GM12878 (cell line): ENCODE measurements at regions not wholly inside any gene's neighbourhood (a gene's known extent, or its start where the extent isn't known, plus 50 kb on each side); places are given as distances from the start of the nearest gene placed in this dataset.

Experiments
- ATAC-seq: fragments of 200-7000 bp; cut with Tn5 transposase; 3 replicates; pipeline ENCODE4 v1.9.1; 2020; ENCODE audit warnings: mild to moderate bottlenecking, moderate library complexity
- BruUV-seq: library from RNA; stranded (reverse); fragments of 400-500 nt; replicated peaks from 2 replicates; lab custom pipeline; 2021; lab: Mats Ljungman, UMichigan
- CTCF ChIA-PET: fragments of 300-600 bp; sonication (Branson Sonifier 250); formaldehyde crosslinking; extraction: SDS; loops from one replicate; lab custom pipeline; 2021; ENCODE audit warnings: inconsistent platforms; lab: Yijun Ruan, JAX
- POLR2A ChIA-PET: fragments of 350-600 bp; formaldehyde crosslinking; extraction: SDS; loops from one replicate; lab custom pipeline; 2021; ENCODE audit warnings: inconsistent platforms; lab: Charles Lee
- RAD21 ChIA-PET: fragments of 300-600 bp; sonication (Branson Sonifier 250); formaldehyde crosslinking; loops from one replicate; lab custom pipeline; 2023; ENCODE audit warnings: antibody characterized with exemption; ENCODE audit not compliant: unreplicated experiment; lab: Charles Lee
- SMC1A ChIA-PET: fragments of 300-600 bp; sonication (Branson Sonifier 250); formaldehyde crosslinking; loops from one replicate; lab custom pipeline; 2023; ENCODE audit not compliant: unreplicated experiment, uncharacterized antibody; lab: Charles Lee
- DNase-seq: peaks from one replicate; pipeline ENCODE4 v3.0.0-alpha.2; 2011; ENCODE audit warnings: low read depth, low spot score
- FAIRE-seq: peaks from 3 replicates; lab custom pipeline; 2011; peaks lifted over from hg19 to GRCh38; lab: Jason Lieb, UNC
- H2AFZ ChIP-seq: 2 replicates; pipeline ENCODE4 v1.6.0; 2011; ENCODE audit warnings: low read depth, low read length, control low read depth; ENCODE audit not compliant: control insufficient read depth
- H3K27ac ChIP-seq: 2 replicates; pipeline ENCODE4 v1.5.1; 2011; ENCODE audit warnings: control low read depth; ENCODE audit not compliant: control insufficient read depth, insufficient read depth
- H3K27me3 ChIP-seq, 2 experiments: replicated peaks in 1 of 2; 2 replicates each; pipeline versions ENCODE4 v1.6.0 to v1.6.1; 2011; ENCODE audit warnings: low read length in 1 of 2; ENCODE audit not compliant: control insufficient read depth in 2 of 2, insufficient read depth in 2 of 2
- H3K36me3 ChIP-seq, 2 experiments: 2 replicates each; pipeline ENCODE4 v1.5.1; 2011; ENCODE audit warnings: low read length in 1 of 2; ENCODE audit not compliant: control insufficient read depth in 2 of 2, insufficient read depth in 2 of 2
- H3K4me1 ChIP-seq: 2 replicates; pipeline ENCODE4 v1.6.1; 2011; ENCODE audit warnings: mild to moderate bottlenecking, low read length, moderate library complexity, mixed read lengths; ENCODE audit not compliant: control insufficient read depth, insufficient read depth
- H3K4me2 ChIP-seq: 2 replicates; pipeline ENCODE4 v1.6.0; 2011; ENCODE audit warnings: control low read depth; ENCODE audit not compliant: control insufficient read depth, insufficient read depth
- H3K4me3 ChIP-seq: fragments of 200-600 bp; sonication (generic); 2 replicates; pipeline ENCODE4 v1.5.1; 2016
- H3K79me2 ChIP-seq: 2 replicates; pipeline ENCODE4 v1.6.0; 2011; ENCODE audit warnings: low read length; ENCODE audit not compliant: control insufficient read depth, insufficient read depth
- H3K9ac ChIP-seq: 2 replicates; pipeline ENCODE4 v1.8.0; 2011; ENCODE audit warnings: low read length, control low read depth, mixed read lengths; ENCODE audit not compliant: control insufficient read depth, insufficient read depth
- H3K9me3 ChIP-seq: replicated peaks from 3 replicates; pipeline ENCODE4 v1.5.1; 2011; ENCODE audit warnings: mild to moderate bottlenecking, low read length; ENCODE audit not compliant: control insufficient read depth, insufficient read depth
- H4K20me1 ChIP-seq: 2 replicates; pipeline ENCODE4 v1.6.0; 2011; ENCODE audit not compliant: control insufficient read depth, insufficient read depth
- CTCF ChIP-seq, 3 experiments: IDR thresholded peaks in 2 of 3; conservative IDR thresholded peaks in 1 of 3; 2 replicates each; pipeline ENCODE4 v1.5.1; 2011; ENCODE audit warnings: low read depth in 3 of 3, low read length in 3 of 3, mild to moderate bottlenecking in 3 of 3, control low read depth in 2 of 3, moderate library complexity in 2 of 3, inconsistent platforms in 1 of 3, mixed read lengths in 1 of 3; ENCODE audit not compliant: control insufficient read depth in 2 of 3, insufficient read depth in 1 of 3; ENCODE audit errors: extremely low read depth in 1 of 3
- DPF2 ChIP-seq: fragments of 450-650 bp; IDR thresholded peaks from 2 replicates; pipeline ENCODE4 v1.6.1; 2017; ENCODE audit warnings: mild to moderate bottlenecking
- HDAC6 ChIP-seq: fragments of 200-600 bp; sonication (generic); IDR thresholded peaks from one replicate; pipeline ENCODE4 v1.8.0; 2017; ENCODE audit warnings: antibody characterized with exemption; ENCODE audit not compliant: unreplicated experiment
- RAD51 ChIP-seq: fragments of 450-650 bp; IDR thresholded peaks from 2 replicates; pipeline ENCODE4 v1.6.1; 2016; ENCODE audit warnings: moderate library complexity, mild to moderate bottlenecking, inconsistent platforms
- RUNX3 ChIP-seq: IDR thresholded peaks from 2 replicates; pipeline ENCODE4 v1.6.1; 2012; ENCODE audit warnings: low read length, inconsistent platforms
- SMAD1 ChIP-seq: fragments of 450-650 bp; IDR thresholded peaks from 2 replicates; pipeline ENCODE4 v1.6.1; 2018; ENCODE audit warnings: mild to moderate bottlenecking, low read depth; ENCODE audit not compliant: partially characterized antibody
- SRF ChIP-seq, 2 experiments: IDR thresholded peaks; 2 replicates each; pipeline ENCODE4 v1.6.1; 2011; ENCODE audit warnings: low read depth in 2 of 2, low read length in 2 of 2, mild to moderate bottlenecking in 1 of 2, moderate library complexity in 1 of 2
- TCF12 ChIP-seq: IDR thresholded peaks from 2 replicates; pipeline ENCODE4 v1.6.1; 2011; ENCODE audit warnings: low read depth, mild to moderate bottlenecking, low read length
- YY1 ChIP-seq: IDR thresholded peaks from 2 replicates; pipeline ENCODE4 v1.6.1; 2011; ENCODE audit warnings: low read depth, mild to moderate bottlenecking, low read length
- ZSCAN29 ChIP-seq: fragments of 450-650 bp; IDR thresholded peaks from 2 replicates; pipeline ENCODE4 v1.6.1; 2017; ENCODE audit warnings: mild to moderate bottlenecking, moderate library complexity
- WGBS: methylation state at CpG from one replicate; pipeline ENCODE4 v1.1.6; 2016; ENCODE audit warnings: low lambda C conversion rate; ENCODE audit not compliant: insufficient replicate concordance, insufficient coverage; ENCODE audit errors: missing lambda C conversion rate; 5-methylcytosine and 5-hydroxymethylcytosine counted together
- in situ Hi-C: fragments of 300-500 bp; cut with MboI; formaldehyde crosslinking; loops from 9 replicates; pipeline ENCODE4 v1.14.3; 2018; ENCODE audit warnings: mixed read lengths
- intact Hi-C: fragments of 100-400 bp; cut with micrococcal nuclease; formaldehyde crosslinking; loops from one replicate; pipeline ENCODE4 v1.14.2; 2022; ENCODE audit not compliant: unreplicated experiment
- TF ChIP-seq, protein P1 (sequence below): fragments of 450-650 bp; formaldehyde crosslinking; IDR thresholded peaks from 2 replicates; pipeline ENCODE4 v1.5.0; 2022; ENCODE audit warnings: mild to moderate bottlenecking, missing genetic modification characterization
- TF ChIP-seq, protein P2 (sequence below): fragments of 450-650 bp; IDR thresholded peaks from 2 replicates; pipeline ENCODE4 v1.6.1; 2016; ENCODE audit warnings: mild to moderate bottlenecking

DNA sequence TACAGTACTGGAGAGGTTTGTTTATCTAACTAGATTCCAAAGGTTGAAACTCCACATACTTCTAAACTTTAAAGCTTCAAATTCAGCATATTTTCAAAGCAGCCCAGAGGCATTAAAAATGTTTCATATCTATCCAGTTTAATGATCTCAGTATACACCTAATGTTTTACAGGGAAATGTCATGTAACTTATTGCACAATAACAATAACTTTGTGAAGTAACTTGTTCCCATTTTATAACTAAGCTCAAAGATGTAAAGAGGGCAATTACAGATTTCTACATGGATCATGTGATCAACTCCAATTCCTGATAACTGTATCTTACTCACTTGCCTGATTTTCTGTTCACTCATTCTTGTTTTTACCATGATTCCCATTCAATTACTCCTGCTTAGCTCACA, 610.0 kb downstream of the TAF11L14 start:
- Histone ChIP-seq H3K4me3 (no peak overlapping the region), H3K9ac (no peak overlapping the region)
- TF ChIP-seq ZSCAN29: no peak
- TF ChIP-seq, protein P1, sequence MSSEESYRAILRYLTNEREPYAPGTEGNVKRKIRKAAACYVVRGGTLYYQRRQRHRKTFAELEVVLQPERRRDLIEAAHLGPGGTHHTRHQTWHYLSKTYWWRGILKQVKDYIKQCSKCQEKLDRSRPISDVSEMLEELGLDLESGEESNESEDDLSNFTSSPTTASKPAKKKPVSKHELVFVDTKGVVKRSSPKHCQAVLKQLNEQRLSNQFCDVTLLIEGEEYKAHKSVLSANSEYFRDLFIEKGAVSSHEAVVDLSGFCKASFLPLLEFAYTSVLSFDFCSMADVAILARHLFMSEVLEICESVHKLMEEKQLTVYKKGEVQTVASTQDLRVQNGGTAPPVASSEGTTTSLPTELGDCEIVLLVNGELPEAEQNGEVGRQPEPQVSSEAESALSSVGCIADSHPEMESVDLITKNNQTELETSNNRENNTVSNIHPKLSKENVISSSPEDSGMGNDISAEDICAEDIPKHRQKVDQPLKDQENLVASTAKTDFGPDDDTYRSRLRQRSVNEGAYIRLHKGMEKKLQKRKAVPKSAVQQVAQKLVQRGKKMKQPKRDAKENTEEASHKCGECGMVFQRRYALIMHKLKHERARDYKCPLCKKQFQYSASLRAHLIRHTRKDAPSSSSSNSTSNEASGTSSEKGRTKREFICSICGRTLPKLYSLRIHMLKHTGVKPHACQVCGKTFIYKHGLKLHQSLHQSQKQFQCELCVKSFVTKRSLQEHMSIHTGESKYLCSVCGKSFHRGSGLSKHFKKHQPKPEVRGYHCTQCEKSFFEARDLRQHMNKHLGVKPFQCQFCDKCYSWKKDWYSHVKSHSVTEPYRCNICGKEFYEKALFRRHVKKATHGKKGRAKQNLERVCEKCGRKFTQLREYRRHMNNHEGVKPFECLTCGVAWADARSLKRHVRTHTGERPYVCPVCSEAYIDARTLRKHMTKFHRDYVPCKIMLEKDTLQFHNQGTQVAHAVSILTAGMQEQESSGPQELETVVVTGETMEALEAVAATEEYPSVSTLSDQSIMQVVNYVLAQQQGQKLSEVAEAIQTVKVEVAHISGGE (CRISPR knock-in tag): no peak
- TF ChIP-seq, all 136 proteins: peak for 0
- no peak overlapping the region for H3K27ac ChIP-seq
- DNase-seq (no peak), FAIRE-seq (no peak), ATAC-seq (no peak)
- no peaks in the 10 kb centered on the region for H4K20me1 ChIP-seq
- BruUV-seq: no TSS peak
- intact Hi-C loops: no loop called here
- POLR2A ChIA-PET: no interaction called here
- no peak overlapping the region for H3K4me2 ChIP-seq
- SMC1A ChIA-PET: no interaction called here
- H2AFZ ChIP-seq: no peak overlapping the region
- in situ Hi-C loops: no loop called here
- no peaks in the 10 kb centered on the region for H3K36me3 ChIP-seq
- no peaks in the 10 kb centered on the region for H3K27me3 ChIP-seq
- CTCF ChIA-PET: no interaction called here
- H3K9me3 ChIP-seq: no peaks in the 10 kb centered on the region
- no peaks in the 10 kb centered on the region for H3K4me1 ChIP-seq
- RAD21 ChIA-PET: no interaction called here
- H3K79me2 ChIP-seq: no peaks in the 10 kb centered on the region

DNA sequence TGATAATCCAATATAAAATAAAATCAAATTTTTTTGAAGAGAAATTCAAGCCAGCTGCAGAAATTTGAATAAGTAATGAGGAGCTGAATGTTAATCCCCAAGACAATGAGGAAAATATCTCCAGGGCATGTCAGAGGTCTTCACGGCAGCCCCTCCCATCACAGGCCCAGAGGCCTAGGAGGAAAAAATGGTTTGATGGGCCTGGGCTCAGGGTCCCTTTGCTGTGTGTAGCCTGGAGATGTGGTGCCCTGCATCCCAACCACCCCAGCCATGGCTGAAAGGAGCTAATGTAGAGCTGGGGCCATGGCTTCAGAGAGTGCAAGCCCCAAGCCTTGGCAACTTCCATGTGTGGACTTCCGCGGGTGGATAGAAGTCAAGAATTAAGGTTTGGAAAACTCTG, 618.3 kb downstream of the TAF11L14 start:
- ChIA-PET POLR2A (no interaction called here), CTCF (no interaction called here), SMC1A (no interaction called here), RAD21 (no interaction called here)
- Histone ChIP-seq H3K9ac (no peak overlapping the region), H3K27ac (no peak overlapping the region), H3K4me2 (no peak overlapping the region), H3K4me3 (no peak overlapping the region), H3K36me3 (no peaks in the 10 kb centered on the region), H2AFZ (no peak overlapping the region), H3K9me3 (no peaks in the 10 kb centered on the region; the same call in 2 of the 3 replicates), H3K27me3 (no peaks in the 10 kb centered on the region), H3K79me2 (no peaks in the 10 kb centered on the region), H4K20me1 (no peaks in the 10 kb centered on the region), H3K4me1 (no peaks in the 10 kb centered on the region)
- intact Hi-C loops (no loop called here), in situ Hi-C loops (no loop called here)
- BruUV-seq: no TSS peak
- no peak for FAIRE-seq
- 67% methylated on average over 3 of the region's 3 CpGs for WGBS
- no peak for ATAC-seq
- no peak for DNase-seq
- TF ChIP-seq, protein P2, sequence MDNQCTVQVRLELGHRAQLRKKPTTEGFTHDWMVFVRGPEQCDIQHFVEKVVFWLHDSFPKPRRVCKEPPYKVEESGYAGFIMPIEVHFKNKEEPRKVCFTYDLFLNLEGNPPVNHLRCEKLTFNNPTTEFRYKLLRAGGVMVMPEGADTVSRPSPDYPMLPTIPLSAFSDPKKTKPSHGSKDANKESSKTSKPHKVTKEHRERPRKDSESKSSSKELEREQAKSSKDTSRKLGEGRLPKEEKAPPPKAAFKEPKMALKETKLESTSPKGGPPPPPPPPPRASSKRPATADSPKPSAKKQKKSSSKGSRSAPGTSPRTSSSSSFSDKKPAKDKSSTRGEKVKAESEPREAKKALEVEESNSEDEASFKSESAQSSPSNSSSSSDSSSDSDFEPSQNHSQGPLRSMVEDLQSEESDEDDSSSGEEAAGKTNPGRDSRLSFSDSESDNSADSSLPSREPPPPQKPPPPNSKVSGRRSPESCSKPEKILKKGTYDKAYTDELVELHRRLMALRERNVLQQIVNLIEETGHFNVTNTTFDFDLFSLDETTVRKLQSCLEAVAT: no peak
- TF ChIP-seq SRF (IDR thresholded peaks at IDR 0.05; ENCODE audit: low read depth in 2 of 2, low read length in 2 of 2): no peak
- no peak for TF ChIP-seq CTCF (IDR thresholded peaks at IDR 0.05 in 2 of 3, conservative IDR thresholded peaks at IDR 0.05 in 1 of 3; ENCODE audit: control insufficient read depth in 2 of 3, extremely low read depth in 1 of 3, insufficient read depth in 1 of 3, low read depth in 3 of 3, low read length in 3 of 3)
- TF ChIP-seq RUNX3: no peak
- no peak for TF ChIP-seq HDAC6
- no peak for TF ChIP-seq RAD51
- no peak for TF ChIP-seq YY1
- TF ChIP-seq SMAD1: no peak
- TF ChIP-seq ZSCAN29: no peak
- TF ChIP-seq TCF12: no peak
- TF ChIP-seq DPF2: no peak
